ENCODE measurements at regions not wholly inside any gene's neighbourhood (a gene's known extent, or its start where the extent isn't known, plus 50 kb on each side); places are given as distances from the start of the nearest gene placed in this dataset.

DNA sequence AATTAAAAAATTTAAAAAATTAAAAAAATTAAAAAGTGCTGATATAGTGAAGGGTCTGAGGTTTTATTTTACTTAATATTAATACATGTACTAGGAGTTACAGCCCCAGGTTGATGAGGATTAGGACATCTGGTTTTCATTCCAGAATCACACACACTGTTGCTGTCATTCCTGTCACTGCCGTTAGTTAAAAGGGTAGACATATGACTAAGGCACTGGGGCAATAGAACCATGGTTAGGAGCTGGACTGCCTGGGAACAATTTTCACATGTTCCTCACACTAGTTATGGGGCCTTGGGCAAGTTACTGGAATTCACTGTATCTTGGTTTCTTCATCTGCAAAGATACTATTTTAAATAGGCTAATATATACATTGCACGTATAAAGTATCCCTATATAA is 191.8 kb upstream of the DPYD start:
- no peak for TF ChIP-seq POLR2A (IDR thresholded peaks at IDR 0.05)
- TF ChIP-seq CTCF (IDR thresholded peaks at IDR 0.05): no peak

Data from adrenal gland (tissue), 5 donors.